Limb (tissue), 2 donors: ENCODE measurements at regions not wholly inside any gene's neighbourhood (a gene's known extent, or its start where the extent isn't known, plus 50 kb on each side); places are given as distances from the start of the nearest gene placed in this dataset.
A peak's percentile ranks its signal among the peaks of the same experiment; 100 is the strongest.

Experiments used
- DNase-seq, 2 donors: peaks; one replicate each; pipeline ENCODE4 v3.0.0-alpha.2; 2016; ENCODE audit errors: extremely low spot score in 2 of 2

DNA sequence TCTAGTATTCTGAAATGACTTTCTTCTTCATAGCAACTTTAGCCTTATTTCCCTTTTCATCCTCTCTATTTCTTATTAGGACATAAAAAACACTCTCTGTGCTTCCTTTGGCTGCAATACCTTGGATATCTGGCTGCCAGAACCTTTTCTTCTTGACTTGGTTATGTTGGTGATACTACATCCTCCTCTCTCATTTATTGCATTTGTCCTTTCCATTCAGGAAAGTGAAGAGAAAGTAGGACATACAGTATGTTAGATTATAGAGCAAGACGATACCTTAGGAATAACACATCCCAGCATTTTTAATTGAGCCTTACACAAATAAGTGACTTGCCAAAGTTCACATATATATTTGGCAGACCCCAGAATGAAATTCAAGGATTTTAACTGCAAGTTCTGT, 210.1 kb upstream of the PPP1R3A start:
- DNase-seq = no peak

GRCh38 chr7:114126095-114126494, 207.3 kb upstream of the PPP1R3A start:
- no peak for DNase-seq

DNA sequence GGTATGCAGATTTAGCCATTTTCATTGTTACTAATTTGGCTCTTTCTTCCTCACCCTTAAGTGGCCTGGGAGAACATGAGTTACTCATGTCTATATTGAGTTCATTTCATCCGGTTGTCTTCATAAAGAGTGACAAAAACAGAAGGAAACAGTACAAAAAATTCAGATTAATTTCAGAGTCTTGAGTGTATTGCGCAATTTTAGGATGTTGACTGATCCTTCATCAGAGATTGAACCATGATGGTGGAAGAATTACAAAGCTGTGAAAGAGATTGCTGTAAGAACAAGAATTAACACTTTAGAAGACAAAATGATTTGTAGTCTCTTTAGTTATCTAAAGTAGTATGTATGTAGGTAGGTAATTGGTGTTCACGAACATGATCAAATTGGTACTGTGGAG, 194.0 kb upstream of the PPP1R3A start:
- no peak for DNase-seq

GRCh38 chr7:114110666-114111065, 191.9 kb upstream of the PPP1R3A start:
- DNase-seq = no peak

GRCh38 chr7:114109721-114110120, 190.9 kb upstream of the PPP1R3A start:
- no peak for DNase-seq

GRCh38 chr7:114109304-114109703, 190.5 kb upstream of the PPP1R3A start:
- no peak for DNase-seq

DNA sequence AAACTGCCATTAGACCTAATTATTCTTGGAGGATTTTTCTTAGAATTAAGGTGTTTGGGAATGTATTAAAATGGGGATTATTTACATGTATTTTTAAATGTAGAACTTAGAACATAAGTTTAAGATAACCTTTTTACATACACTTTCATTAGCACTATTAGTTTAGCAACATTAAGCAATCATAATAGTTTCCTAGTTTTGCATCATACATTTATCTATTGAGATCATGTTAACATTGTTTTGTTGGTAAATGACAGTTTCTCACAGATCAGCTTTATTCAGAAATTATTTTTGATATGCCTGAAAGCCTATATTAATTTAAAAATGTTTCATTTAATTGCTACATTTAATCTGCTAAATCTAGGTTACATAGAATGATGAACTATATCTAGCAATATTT, 189.7 kb upstream of the PPP1R3A start:
- no peak for DNase-seq

GRCh38 chr7:114107522-114107921, 188.7 kb upstream of the PPP1R3A start:
- no peak for DNase-seq

- no peak for DNase-seq
These were observed 185.2 kb upstream of the PPP1R3A start for GRCh38 chr7:114104035-114104434.

DNA sequence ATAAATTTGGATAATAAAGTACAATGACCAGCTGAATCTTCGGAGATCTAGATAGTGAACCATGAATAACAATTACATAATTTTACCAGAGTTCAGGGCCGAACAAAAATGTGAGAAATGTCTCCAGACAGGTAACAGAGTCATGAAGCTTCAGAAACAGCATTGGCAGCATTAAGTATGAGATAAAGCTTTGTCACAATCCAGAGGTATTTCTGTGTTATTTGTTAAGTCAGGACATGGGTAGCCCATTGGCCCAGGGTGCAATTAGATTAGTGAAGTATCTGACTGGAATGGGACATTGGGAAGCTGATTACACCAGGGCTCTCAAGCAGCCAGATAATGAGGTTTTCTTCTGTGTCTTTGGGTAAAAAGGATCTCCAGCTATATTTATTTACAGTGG, 184.2 kb upstream of the PPP1R3A start:
- no peak for DNase-seq

DNA sequence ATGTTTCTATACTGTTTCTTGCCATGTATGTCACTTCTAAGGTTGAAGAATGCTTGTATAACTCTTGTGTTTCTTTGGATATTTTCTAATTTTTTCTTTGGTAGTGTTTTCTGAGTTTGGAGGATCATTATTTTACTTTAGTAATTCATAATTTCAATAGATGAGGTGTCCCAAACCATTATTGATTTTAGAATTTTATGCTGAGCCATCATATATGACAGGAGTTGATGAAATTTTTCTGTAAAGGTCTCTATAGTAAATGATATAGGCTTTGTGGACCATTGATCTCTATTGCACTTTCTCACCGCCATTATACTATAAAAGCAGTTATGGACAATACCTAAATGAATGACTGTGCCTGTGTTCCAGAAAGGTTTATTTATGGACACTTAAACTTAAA, 183.3 kb upstream of the PPP1R3A start:
- no peak for DNase-seq

- no peak for DNase-seq
These were observed 182.0 kb upstream of the PPP1R3A start for GRCh38 chr7:114100810-114101209.

- DNase-seq = no peak
These were observed 180.5 kb upstream of the PPP1R3A start for GRCh38 chr7:114099337-114099736.

GRCh38 chr7:114095885-114096284, 177.1 kb upstream of the PPP1R3A start:
- DNase-seq = no peak

GRCh38 chr7:114088470-114088940, 169.7 kb upstream of the PPP1R3A start:
- DNase-seq = no peak

DNA sequence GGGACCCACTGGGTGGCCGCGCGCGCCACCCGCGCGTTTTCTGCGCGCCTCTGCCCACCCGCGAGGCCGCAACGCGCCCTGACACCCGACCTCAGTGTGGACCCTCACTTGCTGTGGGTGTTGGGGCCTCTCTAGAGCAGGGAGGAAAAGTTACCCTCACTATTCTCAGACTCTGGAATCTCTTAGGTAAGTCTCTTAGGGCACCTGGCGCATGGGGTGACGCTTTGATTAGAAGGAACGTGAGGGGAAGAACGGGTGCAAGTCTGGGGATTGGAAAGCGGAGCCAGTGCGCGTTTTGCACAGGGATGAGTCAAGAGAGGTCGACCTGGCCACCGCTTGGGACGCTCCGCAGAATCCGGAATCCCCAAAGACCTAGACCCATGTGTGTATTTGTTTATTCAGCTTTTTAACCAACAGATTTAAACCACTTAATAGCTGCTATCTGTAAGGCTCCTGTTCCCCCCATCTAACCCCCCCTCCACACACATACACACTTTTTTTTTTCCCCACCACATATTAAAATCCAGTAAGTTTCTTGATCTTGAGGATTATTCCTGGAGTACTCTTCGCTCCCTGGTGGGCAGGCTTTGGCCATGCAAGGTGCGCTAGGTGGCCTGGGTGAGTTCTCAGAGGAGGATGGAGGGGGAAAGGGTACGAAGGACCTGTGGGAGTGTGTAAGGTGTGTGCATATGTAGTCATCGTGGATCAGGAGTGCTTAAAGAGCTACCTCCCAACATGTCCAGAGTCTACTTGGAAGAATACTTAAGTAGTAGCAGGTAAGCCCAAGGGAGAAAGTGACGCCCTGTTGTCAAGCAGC, 169.1 kb upstream of the PPP1R3A start:
- DNase-seq = peak in 1 of 2 donors; percentile 65

GRCh38 chr7:114086914-114087652, 168.3 kb upstream of the PPP1R3A start:
- DNase-seq = peak in 1 of 2 donors; percentile 33

DNA sequence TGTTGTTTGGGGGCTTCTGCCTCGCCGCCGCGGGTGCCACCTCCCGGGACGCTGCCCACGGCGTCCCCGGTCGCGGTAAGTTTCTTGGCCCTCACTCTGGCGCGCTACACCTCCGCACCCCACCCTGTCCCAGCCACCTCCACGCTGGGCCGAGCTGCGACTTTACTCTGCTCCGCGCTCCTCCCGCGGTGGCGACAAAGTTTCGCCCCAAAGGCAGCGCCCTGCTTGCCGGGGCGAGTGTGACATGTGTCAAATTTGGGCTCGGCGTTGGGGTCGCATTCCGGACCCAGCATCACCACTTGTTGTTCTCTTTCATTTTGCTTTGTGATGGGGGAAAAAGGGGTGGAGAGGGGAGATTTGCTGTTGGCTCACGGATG, 167.7 kb upstream of the PPP1R3A start:
- DNase-seq = no peak

- peak; percentile 88 to 92 for DNase-seq
These were observed 167.0 kb upstream of the PPP1R3A start for GRCh38 chr7:114085592-114086501.

DNA sequence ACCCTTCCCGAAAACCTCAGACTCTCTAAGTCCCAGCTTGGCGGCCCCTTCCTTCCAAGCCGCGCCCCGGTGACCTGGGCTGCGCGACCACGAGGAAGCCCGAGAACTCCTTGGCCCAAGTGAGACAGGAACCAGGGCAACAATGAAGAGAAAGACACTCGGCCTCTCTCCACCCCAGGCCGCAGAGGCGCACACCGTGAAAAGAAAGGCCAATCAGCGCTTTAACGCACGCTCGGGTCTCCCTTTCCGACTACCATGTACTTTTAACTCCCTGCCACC, 166.4 kb upstream of the PPP1R3A start:
- no peak for DNase-seq

GRCh38 chr7:114084472-114085312, 165.9 kb upstream of the PPP1R3A start:
- DNase-seq = peak; percentile 64 to 78
